Activated CD4-positive, CD25-positive, alpha-beta regulatory T cell treated with anti-CD3 and anti-CD28 coated beads, Interleukin-2, amount 50 U/mL, for 72 hours (primary cell): ENCODE measurements at regions not wholly inside any gene's neighbourhood (a gene's known extent, or its start where the extent isn't known, plus 50 kb on each side); places are given as distances from the start of the nearest gene placed in this dataset.

Experiments used
- DNase-seq: peaks from one replicate; pipeline ENCODE4 v3.0.0; 2021

- no peak for DNase-seq
Measured at GRCh38 chr2:190785334-190785733, 95.3 kb upstream of the GLS start.

GRCh38 chr2:190786404-190787166 is 94.0 kb upstream of the GLS start:
- no peak for DNase-seq

GRCh38 chr2:190787743-190788235 is 92.8 kb upstream of the GLS start:
- no peak for DNase-seq

GRCh38 chr2:190789074-190790004 is 91.3 kb upstream of the GLS start:
- DNase-seq = no peak

GRCh38 chr2:190791347-190791975 is 89.2 kb upstream of the GLS start:
- DNase-seq = no peak

- no peak for DNase-seq
Measured at GRCh38 chr2:190791976-190792575, 88.5 kb upstream of the GLS start.

- no peak for DNase-seq
Measured at GRCh38 chr2:190792956-190793888, 87.4 kb upstream of the GLS start.

GRCh38 chr2:190794377-190794776 is 86.2 kb upstream of the GLS start:
- no peak for DNase-seq

GRCh38 chr2:190794790-190795189 is 85.8 kb upstream of the GLS start:
- DNase-seq = no peak

GRCh38 chr2:190795686-190796085 is 84.9 kb upstream of the GLS start:
- DNase-seq = no peak

GRCh38 chr2:190799999-190800398 is 80.6 kb upstream of the GLS start:
- DNase-seq = no peak

GRCh38 chr2:190800528-190800927 is 80.1 kb upstream of the GLS start:
- no peak for DNase-seq

- no peak for DNase-seq
Measured at GRCh38 chr2:190802129-190802528, 78.5 kb upstream of the GLS start.

- no peak for DNase-seq
Measured at GRCh38 chr2:190802626-190803209, 77.9 kb upstream of the GLS start.

GRCh38 chr2:190804182-190804795 is 76.3 kb upstream of the GLS start:
- DNase-seq = no peak

GRCh38 chr2:190805126-190805525 is 75.5 kb upstream of the GLS start:
- no peak for DNase-seq

GRCh38 chr2:190805843-190806242 is 74.8 kb upstream of the GLS start:
- DNase-seq = no peak

- no peak for DNase-seq
Measured at GRCh38 chr2:190807886-190808285, 72.7 kb upstream of the GLS start.

GRCh38 chr2:190809139-190809764 is 71.4 kb upstream of the GLS start:
- no peak for DNase-seq

- no peak for DNase-seq
Measured at GRCh38 chr2:190809876-190810525, 70.6 kb upstream of the GLS start.
